RKO (cell line): ENCODE measurements at regions not wholly inside any gene's neighbourhood (a gene's known extent, or its start where the extent isn't known, plus 50 kb on each side); places are given as distances from the start of the nearest gene placed in this dataset.

Source experiments
- DNase-seq: peaks from one replicate; pipeline ENCODE4 v3.0.0-alpha.2; 2016; ENCODE audit warnings: low spot score

DNA sequence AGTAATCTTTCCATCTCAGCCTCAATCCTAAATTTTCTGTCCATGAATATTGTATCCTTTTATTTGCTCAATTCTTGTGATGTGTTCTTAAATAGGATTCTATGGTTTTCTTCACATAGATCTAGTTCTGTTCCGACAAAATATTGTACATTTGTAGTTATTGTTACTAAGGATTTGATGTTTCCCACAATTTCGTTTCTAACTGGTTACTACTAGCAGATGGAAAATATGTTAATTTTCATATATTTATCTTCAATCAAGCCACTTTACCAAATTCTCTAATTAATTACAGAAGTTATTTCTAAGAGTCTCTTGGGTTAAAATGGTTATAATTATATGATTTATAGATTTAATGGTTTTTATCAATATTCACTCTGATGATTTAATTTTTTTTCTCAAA is 60.3 kb downstream of the SEC61B start:
- no peak for DNase-seq

DNA sequence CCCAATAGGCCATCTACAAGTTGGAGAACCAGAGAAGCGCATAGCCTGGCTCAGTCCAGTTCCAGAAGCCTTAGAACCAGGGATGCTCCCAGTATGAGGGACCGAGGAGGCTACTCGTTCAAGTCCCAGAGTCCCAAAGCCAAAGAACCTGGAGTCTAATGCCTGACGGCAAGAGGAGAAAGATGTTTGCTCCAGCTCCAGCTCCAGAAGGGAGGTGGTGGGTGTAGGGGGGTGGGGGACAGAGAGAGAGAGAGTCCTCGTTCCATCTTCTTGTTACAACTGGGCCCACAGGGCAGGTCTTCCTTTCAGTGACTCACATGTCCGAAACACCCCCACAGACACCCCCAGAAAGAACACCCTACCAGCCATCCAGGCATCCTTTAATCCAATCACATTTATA is 63.9 kb downstream of the SEC61B start:
- no peak for DNase-seq

DNA sequence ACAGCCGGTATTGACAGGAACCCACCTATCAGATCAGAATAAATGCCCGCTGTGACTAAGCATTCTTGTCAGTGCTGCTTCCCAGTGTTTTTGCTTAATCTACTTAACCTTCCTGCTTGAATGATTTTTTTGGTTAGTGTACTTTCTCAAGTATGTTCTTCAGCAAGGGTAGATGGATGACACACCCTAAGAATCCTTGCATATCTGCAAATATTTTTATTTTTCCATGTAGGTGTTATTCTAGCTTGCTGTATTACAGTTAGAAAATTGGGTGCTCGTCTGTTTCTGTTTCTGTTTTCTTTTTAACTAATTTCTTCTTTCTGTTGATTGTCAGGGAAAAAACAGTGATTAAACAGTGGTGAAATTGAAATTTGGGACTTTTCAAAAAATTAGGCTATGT is 64.5 kb downstream of the SEC61B start:
- DNase-seq: no peak

DNA sequence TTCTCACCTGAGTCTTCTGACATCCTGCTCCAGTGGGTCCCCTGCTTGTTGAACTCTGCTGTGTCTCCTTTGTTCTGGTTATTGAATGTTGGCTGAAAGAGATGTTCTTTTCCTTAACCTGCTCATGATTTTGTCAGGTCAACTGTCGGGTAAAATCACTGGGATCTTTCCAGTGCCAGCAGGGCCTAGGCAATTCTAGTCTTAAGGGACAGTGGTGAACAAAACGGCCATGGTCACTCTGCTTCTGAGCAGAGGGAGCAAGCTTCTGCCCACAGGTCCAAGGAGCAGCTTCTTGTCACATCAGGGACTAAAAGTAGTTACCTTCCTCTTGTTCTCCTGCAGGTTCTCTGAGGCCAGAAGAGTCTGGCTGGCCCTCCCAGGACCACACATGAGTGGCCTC is 65.6 kb downstream of the SEC61B start:
- no peak for DNase-seq

DNA sequence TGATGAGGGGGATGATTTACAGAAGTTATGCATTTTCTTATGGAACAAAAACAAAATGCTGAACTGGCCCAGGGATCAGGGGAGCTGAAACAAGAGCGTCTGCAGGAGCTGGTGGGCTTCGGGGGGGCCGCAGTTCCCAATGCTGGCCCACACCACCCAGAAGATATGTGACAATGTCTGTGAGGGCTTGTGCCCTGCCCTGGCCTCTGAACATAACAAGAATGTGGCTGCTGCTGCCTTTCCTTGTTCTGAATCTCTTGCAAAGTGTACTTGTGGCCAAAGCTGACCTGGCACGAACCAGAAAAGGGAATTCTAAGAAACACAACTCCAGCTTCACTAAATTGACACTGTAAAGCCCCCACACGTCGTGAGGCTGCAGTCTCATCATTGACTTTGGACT is 66.7 kb downstream of the SEC61B start:
- DNase-seq: no peak

DNA sequence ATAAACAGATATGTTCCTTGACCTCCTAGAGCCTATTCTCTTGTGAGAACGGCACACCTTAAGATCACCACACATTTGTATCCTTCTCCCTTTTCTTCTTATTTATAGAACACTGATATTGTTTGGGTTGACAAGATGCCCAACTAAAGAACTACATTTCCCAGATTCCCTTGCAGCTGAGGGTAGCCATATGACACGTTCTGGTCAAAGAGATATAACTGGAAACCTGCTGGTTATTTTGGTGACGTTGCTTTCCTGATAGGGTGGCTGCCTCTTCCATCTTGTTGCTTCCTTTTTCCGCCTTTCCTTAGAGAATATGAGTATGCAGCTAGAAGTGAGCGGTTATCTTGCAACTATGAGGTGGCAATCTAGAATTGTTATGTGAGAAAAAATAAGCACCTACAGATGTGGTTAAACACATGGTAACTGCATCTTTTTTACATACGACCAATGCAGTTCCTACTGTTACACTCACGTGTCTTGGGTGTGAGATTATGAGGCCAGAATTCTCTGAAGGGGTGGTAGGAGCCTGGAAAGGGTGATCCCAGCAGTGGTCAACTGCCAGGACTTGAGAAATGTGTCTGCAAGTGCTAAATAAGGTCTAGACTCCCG is 72.9 kb downstream of the SEC61B start:
- DNase-seq: peak; percentile 20

DNA sequence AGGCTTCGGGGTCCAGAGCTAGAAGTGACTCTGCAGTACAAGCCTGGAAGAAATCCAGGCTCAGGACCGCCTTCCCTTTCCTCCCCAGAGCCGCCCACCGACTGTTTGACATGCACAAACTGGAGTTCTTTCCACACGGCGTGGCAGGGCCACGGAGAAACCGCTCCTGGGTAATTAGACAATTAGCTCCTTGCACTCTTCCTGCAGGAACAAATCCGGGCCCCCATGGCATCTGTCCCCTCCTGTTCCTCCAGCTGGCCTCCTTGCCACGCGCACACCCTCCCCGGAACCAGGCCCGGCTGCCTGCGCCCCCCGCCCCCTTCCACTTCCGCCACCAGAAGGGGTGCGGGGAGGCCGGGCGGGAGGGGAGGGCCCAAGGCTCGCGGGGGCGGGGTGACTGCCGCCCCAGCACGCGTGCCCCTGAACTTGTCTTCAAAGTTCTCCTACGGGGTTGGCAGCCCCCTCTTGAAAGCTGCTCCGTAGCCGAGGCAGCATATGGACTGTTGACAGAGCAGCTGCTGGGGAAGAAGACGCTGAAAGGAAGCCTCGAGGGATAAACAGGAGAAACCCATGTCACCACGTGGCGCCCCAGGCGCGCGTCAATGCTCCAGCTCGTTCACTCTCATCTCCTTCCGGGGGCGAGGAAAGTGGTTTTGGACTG is 74.3 kb downstream of the SEC61B start:
- DNase-seq: no peak

DNA sequence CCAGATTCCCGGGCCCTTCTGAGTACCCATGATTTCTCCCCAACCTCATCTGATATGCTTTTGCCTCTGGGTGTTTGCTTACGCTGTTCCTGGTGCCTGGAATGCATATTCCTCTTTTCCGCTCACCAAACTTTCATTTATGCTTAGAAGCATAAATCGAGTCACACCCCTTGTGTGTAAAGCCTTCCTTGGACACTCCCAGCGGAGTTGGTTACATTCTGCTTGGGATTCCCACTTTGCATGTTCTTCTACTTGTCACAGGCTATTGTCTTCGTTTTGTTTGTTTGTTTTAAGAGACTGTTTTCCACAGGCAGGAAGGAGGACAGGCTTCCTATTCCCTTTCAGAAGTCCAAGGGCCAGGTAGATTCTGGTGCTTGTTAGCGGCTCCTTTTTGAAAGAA is 76.5 kb downstream of the SEC61B start:
- no peak for DNase-seq

DNA sequence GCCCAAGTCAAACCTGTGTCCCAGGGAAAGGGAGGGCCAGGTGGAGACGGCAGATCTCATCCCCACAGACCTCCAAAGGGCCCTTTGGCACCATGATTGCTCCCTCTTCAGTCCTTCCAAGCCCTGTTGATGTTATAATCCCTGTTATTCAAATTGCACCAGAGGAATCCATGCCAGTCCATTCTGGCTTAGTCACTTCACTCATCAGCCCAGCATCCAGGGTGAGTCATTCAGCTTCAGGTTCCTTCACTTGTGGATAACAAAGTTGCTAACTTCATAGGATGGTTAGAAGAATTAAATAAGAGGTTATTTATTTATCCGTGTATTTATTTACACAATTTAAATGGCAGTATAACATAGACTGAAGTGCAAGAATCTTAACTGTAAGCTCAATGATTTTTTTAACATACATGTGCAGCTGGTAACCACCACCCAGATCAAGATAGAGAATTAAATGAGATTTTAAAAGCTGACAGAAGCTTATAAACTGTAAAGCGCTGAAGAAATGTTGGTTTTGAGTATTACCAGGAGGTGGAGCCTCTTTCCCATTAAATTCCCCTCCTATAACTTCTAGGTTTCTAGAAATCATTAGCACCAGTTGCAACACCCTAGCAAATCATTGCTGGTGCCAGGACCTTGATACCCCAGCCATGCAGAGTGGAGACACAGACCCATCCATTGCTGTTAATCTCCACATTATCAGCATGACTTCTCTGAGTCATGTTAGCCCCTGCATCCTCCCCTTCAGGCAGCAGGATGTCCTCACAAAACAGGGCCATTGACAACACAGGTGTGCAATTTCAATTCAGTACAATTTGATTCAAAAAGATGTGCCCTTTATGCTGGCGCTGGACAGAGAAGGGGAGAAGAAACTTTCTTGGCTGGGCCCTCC is 77.4 kb downstream of the SEC61B start:
- DNase-seq: peak; percentile 68

DNA sequence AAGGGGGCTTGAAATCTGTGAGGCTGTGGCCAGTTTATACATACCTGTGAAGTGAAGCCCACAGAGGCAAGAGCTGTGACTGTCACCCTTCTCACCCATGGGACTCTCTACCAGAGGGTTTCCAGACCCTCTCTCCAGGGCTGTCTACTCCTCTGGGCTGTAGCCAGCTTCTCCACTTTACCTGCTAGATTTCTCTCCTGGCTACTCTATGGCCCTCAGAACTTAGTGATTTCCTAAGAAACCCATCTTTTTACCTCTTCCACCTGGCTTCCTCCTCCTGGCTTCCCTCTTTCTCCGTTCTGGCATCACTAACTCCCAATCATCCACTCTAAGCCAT is 78.0 kb downstream of the SEC61B start:
- no peak for DNase-seq

DNA sequence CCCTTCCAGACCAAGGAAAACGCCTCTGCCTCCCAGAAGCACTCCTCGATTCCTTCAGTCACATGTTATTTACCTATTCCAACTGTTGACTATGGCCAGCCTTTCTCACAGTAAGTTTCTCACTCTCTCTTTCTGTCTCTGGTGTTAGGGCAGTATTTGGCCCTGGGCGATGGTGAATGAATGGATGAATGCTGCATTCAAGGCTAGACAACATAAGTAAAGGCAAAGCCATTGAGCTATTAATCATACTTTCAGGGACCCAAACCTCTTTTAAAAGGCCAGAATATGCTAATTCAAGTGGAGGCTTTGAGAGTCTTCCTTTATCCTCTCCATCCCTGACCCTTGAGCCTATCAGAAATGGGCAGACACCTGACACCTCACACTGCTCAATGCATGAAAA is 78.5 kb downstream of the SEC61B start:
- no peak for DNase-seq

DNA sequence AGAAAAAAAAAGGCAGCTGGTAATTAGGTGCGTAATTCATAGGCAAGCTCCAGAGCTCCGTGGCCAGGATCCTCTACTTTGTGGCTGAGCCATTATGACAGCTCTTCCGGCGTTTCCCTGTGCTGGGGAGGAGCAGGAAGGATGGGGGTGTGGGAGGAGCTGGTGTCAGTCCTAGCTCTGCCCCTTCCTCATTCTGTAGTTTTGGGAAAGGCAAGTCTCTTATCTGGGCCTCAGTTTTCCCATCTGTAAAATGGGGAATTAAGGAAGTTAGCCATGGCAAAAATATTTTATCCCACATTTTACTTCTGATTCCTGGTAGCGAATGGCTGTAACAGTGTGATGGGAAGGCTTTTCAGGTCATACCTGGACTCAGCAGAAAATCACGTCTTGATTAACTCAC is 81.1 kb downstream of the SEC61B start:
- DNase-seq: no peak

DNA sequence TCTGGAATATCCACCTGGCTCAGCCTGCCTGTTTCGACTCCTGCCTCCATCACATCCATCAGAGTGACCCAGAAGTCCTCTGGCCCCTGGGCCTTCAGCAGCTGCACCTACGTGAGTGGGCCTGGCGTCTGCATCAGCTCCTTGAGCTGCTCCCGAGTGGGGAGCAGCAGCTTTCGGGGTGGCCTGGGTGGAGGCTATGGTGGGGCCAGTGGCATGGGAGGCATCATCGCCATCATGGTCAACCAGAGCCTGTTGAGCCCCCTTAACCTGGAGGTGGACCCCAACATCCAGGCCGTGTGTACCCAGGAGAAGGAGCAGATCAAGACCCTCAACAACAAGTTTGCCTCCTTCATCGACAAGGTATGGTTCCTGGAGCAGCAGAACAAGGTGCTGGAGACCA is 83.0 kb downstream of the SEC61B start:
- DNase-seq: no peak

DNA sequence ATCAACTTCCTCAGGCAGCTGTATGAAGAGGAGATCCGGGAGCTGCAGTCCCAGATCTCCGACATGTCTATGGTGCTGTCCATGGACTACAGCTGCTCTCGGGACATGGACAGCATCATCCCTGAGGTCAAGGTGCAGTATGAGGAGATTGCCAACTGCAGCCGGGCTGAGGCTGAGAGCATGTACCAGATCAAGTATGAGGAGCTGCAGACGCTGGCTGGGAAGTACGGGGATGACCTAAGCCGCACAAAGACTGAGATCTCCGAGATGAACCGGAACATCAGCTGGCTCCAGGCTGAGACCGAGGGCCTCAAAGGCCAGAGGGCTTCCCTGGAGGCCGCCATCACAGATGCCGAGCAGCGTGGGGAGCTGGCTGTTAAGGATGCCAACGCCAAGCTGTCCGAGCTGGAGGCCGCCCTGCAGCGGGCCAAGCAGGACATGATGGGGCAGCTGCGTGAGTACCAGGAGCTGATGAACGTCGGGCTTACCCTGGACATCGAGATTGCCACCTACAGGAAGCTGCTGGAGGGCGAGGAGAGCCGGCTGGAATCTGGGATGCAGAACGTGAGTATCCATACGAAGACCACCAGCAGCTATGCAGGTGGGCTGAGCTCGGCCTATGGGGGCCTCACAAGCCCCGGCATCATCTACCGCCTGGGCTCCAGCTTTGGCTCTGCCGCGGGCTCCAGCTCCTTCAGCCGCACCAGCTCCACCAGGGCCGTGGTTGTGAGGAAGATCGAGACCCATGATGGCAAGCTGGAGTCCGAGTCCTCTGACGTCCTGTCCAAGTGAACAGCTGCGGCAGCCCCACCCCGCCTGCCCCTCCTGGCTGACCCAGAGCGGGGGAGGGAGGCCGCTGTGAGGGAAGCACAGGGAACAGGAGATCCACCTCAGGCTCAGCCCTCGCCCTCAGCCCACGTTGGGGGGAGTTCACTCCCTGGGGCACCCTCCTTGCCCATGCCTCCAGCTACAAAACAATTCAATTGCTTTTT is 84.0 kb downstream of the SEC61B start:
- no peak for DNase-seq

DNA sequence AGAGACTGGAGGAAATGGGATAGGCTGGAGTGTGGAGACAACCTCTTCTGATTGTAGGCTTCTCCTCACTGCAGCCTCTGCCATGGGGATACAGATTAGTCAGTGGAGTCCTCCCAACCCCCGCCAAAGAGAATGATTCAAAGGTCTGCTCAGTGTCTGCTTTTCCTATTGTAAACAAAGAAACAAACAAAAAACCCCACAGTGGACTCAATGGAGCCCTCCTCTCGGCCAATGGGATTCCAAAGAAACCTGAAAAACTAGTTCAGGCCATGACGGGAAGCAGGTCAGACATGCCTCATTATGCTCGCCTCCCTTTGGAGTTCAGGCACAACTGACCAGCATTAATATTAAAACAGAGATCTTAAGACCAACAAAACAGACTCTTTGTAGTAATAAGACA is 85.8 kb downstream of the SEC61B start:
- DNase-seq: no peak

DNA sequence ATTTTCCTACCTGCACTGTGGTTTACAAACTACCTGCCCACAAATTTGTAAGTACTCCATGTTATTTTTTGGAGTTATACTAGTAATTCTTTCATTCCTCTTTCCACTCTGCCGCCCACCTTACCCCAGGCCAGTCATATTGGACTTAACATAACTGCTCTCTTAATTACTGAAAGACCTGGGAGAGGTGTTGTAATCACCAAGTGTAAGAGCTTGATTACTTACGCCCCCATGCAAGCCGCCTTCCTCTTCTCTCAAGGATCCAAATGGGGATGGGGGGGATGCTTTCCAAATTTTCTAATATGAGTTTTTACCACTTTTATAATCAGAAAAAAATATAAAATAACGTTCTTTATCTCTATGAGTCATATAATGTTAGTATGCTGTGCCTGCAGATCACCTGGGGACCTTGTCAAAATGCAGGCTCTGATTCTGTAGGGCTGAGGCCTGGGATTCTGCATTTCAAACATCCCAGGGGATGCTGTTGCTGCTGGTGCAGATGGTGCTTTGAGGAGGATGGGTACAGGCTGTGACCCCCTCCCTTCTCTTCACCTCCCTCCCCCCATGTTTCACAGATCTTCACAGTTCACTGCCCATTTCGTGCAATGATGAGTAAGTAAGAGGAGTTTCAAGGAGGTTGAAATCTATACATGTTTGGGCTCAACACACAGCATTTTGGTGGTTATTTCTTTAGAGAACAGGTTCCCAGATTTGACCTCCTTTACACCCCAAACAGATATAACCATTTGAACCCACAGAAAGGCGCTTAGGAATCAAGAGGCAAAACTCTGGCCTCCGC is 87.3 kb downstream of the SEC61B start:
- no peak for DNase-seq

DNA sequence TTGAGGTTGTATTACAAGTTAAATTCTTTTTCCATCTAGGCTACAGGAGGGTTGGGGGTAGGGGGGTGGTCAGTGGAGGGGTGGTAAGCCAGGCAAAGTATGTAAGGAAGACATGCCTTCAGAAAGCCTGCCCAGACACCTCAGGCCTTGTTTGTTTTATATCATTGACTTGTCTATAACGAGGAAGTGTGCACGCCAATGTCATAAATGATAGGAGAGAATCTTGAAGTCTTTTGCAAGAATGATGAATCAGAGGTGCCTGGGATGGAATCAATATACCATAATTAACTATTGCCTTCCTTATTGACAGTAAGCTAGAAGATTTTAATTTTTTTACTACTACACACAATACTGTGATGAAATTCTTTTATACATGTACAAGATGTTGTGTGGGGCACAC is 90.7 kb downstream of the SEC61B start:
- no peak for DNase-seq

DNA sequence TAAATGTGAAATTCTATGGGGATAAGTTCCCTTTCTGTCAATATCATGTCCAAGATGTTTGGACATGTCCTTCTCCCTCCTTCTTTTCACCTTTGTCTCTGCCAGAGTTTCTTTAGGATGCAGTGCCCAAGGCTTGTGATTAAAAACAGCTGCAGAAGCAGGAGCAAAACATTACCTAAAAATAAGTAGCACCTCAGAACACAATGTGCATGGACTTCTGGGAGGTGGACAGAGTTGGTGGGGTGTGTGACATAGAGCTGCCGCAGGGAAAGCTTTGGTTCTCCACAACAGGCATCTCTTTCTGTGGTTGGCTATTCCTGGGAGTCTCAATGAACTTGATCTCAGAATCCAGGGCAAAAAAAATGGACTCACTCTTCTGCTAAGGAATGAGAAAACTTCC is 97.0 kb downstream of the SEC61B start:
- DNase-seq: no peak

DNA sequence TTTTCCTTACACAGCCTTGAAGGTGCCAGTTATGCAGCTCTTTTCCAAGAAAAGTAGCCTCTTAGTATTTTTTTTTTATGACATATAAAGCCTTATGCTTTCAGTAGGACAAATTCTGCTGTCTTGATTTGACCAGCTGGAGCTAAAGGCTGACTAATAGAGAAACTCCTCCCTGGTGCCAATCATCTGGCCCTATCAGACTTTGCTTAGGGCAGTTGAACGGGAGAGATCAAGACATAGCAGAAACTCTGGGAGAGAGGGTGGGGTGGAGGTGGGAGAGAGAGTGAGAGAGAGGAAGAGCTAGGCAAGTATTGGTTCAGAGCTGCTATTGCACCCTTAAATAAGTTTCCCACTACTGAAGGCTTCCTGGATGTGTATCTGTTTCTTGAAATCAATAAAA is 100.2 kb downstream of the SEC61B start:
- no peak for DNase-seq

DNA sequence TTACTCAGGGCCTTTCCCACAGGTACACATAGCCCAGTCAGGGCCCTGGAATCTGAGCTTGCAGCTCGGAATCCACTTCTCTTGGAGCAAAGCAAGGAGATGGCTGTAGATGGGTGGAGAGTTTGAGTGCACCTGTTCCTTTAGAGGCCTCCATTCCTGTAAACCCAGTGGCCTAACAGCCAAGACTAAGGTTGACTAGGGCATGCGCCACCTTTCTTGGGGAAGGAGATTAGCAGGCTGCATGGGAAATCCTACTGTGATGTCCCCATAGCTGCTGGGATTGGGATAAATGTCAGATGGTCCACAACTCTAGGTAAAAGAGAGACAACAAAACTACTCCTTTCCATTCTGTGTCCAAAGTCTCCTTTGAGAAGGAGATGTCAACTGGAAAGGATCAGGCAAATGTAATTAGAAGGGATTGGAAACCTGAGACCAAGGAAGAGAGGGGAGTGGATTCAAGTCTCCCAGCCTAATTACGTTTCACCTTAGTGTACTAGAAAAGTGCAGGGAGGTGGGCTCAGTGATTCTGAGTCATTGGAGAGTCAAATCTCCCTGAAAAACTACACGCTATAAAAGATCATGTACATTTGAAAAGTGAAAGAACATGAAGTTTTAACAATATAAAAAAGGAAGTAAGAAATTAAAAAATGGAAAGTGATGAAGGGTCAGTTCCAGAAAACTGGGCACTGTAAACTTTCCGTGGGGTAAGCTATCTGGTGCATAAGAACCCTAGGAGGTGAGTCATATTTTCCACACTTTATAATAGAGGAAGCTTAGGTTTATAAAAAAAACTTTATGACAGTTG is 104.2 kb downstream of the SEC61B start:
- DNase-seq: no peak

DNA sequence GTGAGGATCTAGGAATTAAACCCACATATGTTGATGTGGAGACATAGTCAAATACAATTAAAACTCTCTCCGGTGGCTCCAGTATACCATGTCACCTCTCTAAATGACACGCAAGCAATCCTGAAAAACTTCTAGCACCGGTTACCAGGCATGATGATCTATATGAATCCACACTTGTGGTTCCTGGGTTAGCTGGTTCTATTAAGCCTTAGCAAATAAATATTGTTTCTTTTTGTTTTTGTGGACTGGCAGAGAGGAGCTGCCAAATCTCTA is 104.8 kb downstream of the SEC61B start:
- DNase-seq: no peak
